CD4-positive, CD25-positive, alpha-beta regulatory T cell (primary cell): ENCODE measurements at regions not wholly inside any gene's neighbourhood (a gene's known extent, or its start where the extent isn't known, plus 50 kb on each side); places are given as distances from the start of the nearest gene placed in this dataset.

ENCODE experiments used
- ATAC-seq, 2 donors: fragments of 150-1000 bp; cut with Tn5 transposase; one replicate each; pipeline ENCODE4 v1.10.0; 2021; ENCODE audit warnings: low read depth in 2 of 2, moderate number of reproducible peaks in 2 of 2, moderate library complexity in 1 of 2
- DNase-seq, 3 donors: peaks; one replicate each; pipeline versions ENCODE4 v3.0.0 to v3.0.0-alpha.2; 2012 to 2022; ENCODE audit warnings: mixed read lengths in 1 of 3
- H3K27ac ChIP-seq: one replicate; pipeline ENCODE4 v1.7.0; 2013; ENCODE audit warnings: mild to moderate bottlenecking, low read length; ENCODE audit not compliant: insufficient read depth, poor library complexity, severe bottlenecking
- H3K27me3 ChIP-seq: one replicate; pipeline ENCODE4 v1.7.0; 2013; ENCODE audit warnings: low read length; ENCODE audit not compliant: control insufficient read depth, insufficient read depth
- H3K36me3 ChIP-seq: one replicate; pipeline ENCODE4 v1.7.0; 2013; ENCODE audit warnings: mild to moderate bottlenecking, low read length, moderate library complexity; ENCODE audit not compliant: control insufficient read depth, insufficient read depth
- H3K4me1 ChIP-seq: 2 replicates; pipeline ENCODE4 v1.7.0; 2013; ENCODE audit warnings: mild to moderate bottlenecking, low read length; ENCODE audit not compliant: insufficient read depth, control insufficient read depth, poor library complexity, severe bottlenecking
- H3K4me3 ChIP-seq: one replicate; pipeline ENCODE4 v1.7.0; 2013; ENCODE audit warnings: low read depth, mild to moderate bottlenecking, low read length, moderate library complexity
- H3K9me3 ChIP-seq, 2 experiments: 1 replicate in 1 of 2; 2 replicates in 1 of 2; pipeline ENCODE4 v1.7.0; 2013; ENCODE audit warnings: low read length in 2 of 2, mild to moderate bottlenecking in 1 of 2, moderate library complexity in 1 of 2; ENCODE audit not compliant: control insufficient read depth in 2 of 2
- H3K27ac Mint-ChIP-seq, 3 donors: one replicate each; pipeline ENCODE4 v1.8.0; 2020 to 2022; ENCODE audit warnings: mild to moderate bottlenecking in 3 of 3, mixed read lengths in 3 of 3, moderate library complexity in 2 of 3
- H3K27me3 Mint-ChIP-seq: one replicate; pipeline ENCODE4 v1.8.0; 2022; ENCODE audit warnings: mild to moderate bottlenecking, mixed read lengths
- H3K36me3 Mint-ChIP-seq: one replicate; pipeline ENCODE4 v1.8.0; 2020; ENCODE audit warnings: mixed read lengths
- H3K4me1 Mint-ChIP-seq, 4 donors: one replicate each; pipeline ENCODE4 v1.8.0; 2020 to 2022; ENCODE audit warnings: mixed read lengths in 4 of 4, mild to moderate bottlenecking in 1 of 4
- H3K4me3 Mint-ChIP-seq, 4 donors: one replicate each; pipeline ENCODE4 v1.8.0; 2020 to 2022; ENCODE audit warnings: mild to moderate bottlenecking in 4 of 4, mixed read lengths in 4 of 4, moderate library complexity in 3 of 4
- H3K9me3 Mint-ChIP-seq, 7 donors: one replicate each; pipeline ENCODE4 v1.8.0; 2020 to 2022; ENCODE audit warnings: mixed read lengths in 7 of 7, mild to moderate bottlenecking in 3 of 7, moderate library complexity in 2 of 7

DNA sequence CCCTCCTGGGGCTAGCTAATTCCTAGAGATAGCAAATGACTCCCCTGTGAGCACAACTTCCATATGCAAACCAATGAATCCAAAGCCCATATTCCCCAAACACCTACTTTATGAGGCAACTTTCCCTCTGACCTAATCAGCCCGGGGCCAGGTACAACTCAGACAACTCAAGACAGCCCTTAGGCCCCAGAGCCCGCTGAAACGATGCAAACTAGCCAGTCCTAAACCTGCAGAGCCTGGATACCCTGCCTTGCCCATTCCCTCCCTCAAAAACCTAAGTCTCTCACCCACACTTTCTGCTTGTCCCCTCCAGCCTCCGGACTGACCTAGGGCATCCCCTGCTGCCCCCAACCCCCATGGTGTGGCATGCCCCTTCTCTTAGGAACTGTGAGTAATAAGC lies 142.8 kb downstream of the ACTR3 start:
- H3K4me1 ChIP-seq, result no peaks in the 10 kb centered on the region
- DNase-seq (no peak), ATAC-seq (no peak)
- no peaks in the 10 kb centered on the region for H3K36me3 ChIP-seq
- H3K27me3 Mint-ChIP-seq, result peaks cover 17% of the 10 kb centered on the region
- H3K4me1 Mint-ChIP-seq, result no peaks in the 10 kb centered on the region
- H3K4me3 ChIP-seq, result no peak overlapping the region
- H3K4me3 Mint-ChIP-seq, result no peak overlapping the region
- peaks cover 7% of the 10 kb centered on the region for H3K27me3 ChIP-seq
- H3K9me3 Mint-ChIP-seq, result peaks cover 0 to 4% (median 1%) of the 10 kb centered on the region in 7 donors
- H3K27ac Mint-ChIP-seq, result no peak overlapping the region
- H3K36me3 Mint-ChIP-seq, result no peaks in the 10 kb centered on the region
- H3K9me3 ChIP-seq, result peaks cover 0 to 5% of the 10 kb centered on the region in 2 experiments
- H3K27ac ChIP-seq, result no peak overlapping the region

DNA sequence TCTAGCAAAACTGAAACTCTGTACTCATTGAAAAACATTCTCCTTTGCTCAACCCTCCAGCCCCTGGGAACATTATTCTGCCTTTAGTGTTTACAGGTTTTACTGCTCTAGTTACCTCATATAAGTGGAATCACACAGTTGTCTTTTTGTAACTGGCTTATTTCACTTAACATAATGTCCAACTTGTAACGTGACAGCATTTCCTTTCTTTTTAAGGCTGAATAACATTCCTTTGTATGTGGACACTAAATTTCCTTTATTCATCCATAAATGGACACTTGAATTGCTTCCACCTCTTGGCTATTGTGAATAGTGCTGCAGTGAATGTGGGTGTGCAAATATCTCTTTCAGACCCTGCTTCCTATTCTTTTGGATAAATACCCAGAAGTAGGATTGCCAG lies 144.9 kb downstream of the ACTR3 start:
- no peaks in the 10 kb centered on the region for H3K4me1 Mint-ChIP-seq
- H3K27me3 Mint-ChIP-seq, result peaks cover 12% of the 10 kb centered on the region
- no peak overlapping the region for H3K4me3 Mint-ChIP-seq
- H3K27me3 ChIP-seq, result peaks cover 2% of the 10 kb centered on the region
- no peak overlapping the region for H3K27ac ChIP-seq
- H3K9me3 ChIP-seq, result no peaks in the 10 kb centered on the region
- H3K36me3 Mint-ChIP-seq, result no peaks in the 10 kb centered on the region
- ATAC-seq, result no peak
- H3K27ac Mint-ChIP-seq, result no peak overlapping the region
- peaks cover 0 to 3% (median 0%) of the 10 kb centered on the region in 7 donors for H3K9me3 Mint-ChIP-seq
- H3K4me3 ChIP-seq, result no peak overlapping the region
- no peaks in the 10 kb centered on the region for H3K4me1 ChIP-seq
- DNase-seq, result no peak
- no peaks in the 10 kb centered on the region for H3K36me3 ChIP-seq

DNA sequence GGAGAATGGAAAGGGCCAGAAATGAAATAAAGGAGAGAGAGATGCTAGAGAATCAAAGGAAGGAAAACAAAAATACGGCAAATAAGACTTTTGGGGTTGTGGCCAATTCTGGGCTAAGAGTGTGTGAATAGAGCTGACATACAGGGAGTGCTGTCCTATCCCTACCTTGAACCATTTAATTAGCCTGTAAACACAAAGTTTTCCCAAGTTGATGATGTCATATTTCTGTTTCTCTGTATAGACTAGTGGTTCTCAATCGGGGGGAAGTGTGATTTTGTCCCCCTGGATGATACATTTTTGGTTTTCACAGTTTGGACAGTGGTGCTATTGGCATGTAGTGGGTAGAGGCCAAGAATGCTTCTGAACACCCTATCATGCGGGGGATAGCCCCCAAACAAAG lies 148.8 kb downstream of the ACTR3 start:
- Mint-ChIP-seq H3K27me3 (peaks cover 12% of the 10 kb centered on the region), H3K36me3 (no peaks in the 10 kb centered on the region), H3K4me1 (no peaks in the 10 kb centered on the region), H3K4me3 (no peak overlapping the region), H3K27ac (no peak overlapping the region), H3K9me3 (peaks cover 0 to 3% (median 0%) of the 10 kb centered on the region in 7 donors)
- ATAC-seq (no peak), DNase-seq (no peak)
- Histone ChIP-seq H3K4me3 (no peak overlapping the region), H3K36me3 (no peaks in the 10 kb centered on the region), H3K4me1 (no peaks in the 10 kb centered on the region), H3K27ac (no peak overlapping the region), H3K9me3 (no peaks in the 10 kb centered on the region), H3K27me3 (peaks cover 3% of the 10 kb centered on the region)

DNA sequence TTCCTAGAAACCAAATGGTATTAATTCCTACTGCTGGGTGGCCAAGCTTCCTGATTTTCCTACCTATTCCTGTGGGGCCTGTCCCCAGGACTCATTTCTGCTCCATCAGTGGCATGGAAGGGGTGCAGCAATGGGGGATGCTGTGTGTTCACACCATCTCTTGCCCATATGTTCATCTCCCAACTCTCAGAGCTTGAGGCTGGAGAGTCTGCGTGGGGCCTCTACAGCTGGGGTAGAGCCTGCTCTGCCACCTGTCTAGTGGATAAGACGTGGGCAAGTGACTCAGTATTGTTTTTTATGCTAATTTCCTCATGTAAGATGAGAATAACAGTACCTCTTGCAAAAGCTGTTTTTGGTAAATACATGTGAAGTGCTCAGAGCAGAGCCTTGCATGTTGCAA lies 149.8 kb downstream of the ACTR3 start:
- ATAC-seq (no peak), DNase-seq (no peak)
- Mint-ChIP-seq H3K27ac (no peak overlapping the region), H3K9me3 (peaks cover 0 to 2% (median 0%) of the 10 kb centered on the region in 7 donors), H3K4me3 (no peak overlapping the region), H3K4me1 (no peaks in the 10 kb centered on the region), H3K27me3 (peaks cover 8% of the 10 kb centered on the region), H3K36me3 (no peaks in the 10 kb centered on the region)
- Histone ChIP-seq H3K27ac (no peak overlapping the region), H3K9me3 (no peaks in the 10 kb centered on the region), H3K4me1 (no peaks in the 10 kb centered on the region), H3K36me3 (no peaks in the 10 kb centered on the region), H3K27me3 (peaks cover 3% of the 10 kb centered on the region), H3K4me3 (no peak overlapping the region)

DNA sequence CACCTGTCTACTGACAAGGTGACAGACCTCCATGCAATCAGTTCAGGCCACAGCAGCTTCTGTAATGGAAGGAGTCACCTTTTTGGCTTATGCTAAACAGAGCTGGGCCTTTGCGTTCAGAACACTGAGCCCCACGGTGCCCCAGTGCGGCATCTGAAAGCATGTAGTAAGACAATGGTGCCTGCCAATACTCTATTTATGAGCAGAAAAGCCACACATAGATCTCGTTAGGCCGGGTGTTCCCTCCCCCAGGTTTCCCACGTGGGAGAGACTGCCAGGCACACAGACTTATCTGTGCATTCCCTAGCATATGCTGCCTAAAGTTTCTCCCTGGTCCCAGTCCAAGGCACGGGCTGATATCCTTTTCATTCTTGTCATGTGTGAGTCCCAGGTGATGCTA lies 150.9 kb downstream of the ACTR3 start:
- H3K27ac ChIP-seq, result no peak overlapping the region
- no peaks in the 10 kb centered on the region for H3K4me1 ChIP-seq
- H3K9me3 Mint-ChIP-seq, result peaks cover 0 to 2% (median 0%) of the 10 kb centered on the region in 7 donors
- H3K4me3 Mint-ChIP-seq, result no peak overlapping the region
- no peaks in the 10 kb centered on the region for H3K36me3 ChIP-seq
- no peak for ATAC-seq
- no peak for DNase-seq
- peaks cover 3% of the 10 kb centered on the region for H3K27me3 ChIP-seq
- H3K9me3 ChIP-seq, result no peaks in the 10 kb centered on the region
- no peak overlapping the region for H3K27ac Mint-ChIP-seq
- peaks cover 8% of the 10 kb centered on the region for H3K27me3 Mint-ChIP-seq
- no peaks in the 10 kb centered on the region for H3K4me1 Mint-ChIP-seq
- no peak overlapping the region for H3K4me3 ChIP-seq
- H3K36me3 Mint-ChIP-seq, result no peaks in the 10 kb centered on the region

DNA sequence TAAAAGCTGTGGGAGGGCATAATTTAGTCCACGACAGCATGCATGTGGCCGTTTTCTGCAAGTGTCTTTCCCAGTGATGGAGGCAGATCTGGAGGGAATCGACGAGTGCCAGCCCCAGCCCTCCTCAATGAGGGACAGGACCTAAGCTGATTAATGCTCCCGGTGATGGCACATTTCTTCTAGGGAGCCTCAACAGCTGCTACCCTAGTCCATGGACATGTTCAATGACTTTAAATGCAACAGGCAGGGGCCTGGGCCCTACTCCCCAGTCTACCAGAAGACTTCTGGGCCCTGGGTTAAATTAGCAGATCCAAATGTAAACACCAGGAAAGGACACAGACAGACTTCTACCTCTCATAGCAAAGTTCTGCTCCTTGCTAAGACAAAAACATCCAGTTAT lies 155.1 kb downstream of the ACTR3 start:
- Mint-ChIP-seq H3K27me3 (peaks cover 8% of the 10 kb centered on the region), H3K27ac (no peak overlapping the region)
- ATAC-seq, result no peak

DNA sequence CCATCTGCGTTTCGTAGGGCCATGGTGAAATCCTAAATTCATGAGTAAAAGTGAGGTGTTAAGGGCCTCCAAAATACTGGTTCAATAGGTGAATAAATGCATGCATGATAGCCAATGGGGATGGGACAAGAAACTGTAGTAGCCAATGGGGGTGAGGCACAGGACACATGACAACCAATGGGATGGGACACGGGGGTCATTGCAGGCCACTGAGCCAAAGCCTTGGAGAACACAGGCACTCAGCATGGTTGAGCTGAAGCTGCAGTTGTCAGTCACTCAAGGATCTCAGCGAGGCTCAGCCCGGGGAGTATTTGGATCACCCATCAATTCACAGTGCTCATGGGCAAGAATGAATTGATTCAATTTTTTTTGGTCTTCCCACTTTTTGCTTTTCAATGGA lies 156.5 kb downstream of the ACTR3 start:
- H3K36me3 ChIP-seq, result no peaks in the 10 kb centered on the region
- no peak overlapping the region for H3K27ac ChIP-seq
- no peaks in the 10 kb centered on the region for H3K4me1 ChIP-seq
- Mint-ChIP-seq H3K9me3 (no peaks in the 10 kb centered on the region), H3K27ac (no peak overlapping the region), H3K4me1 (no peaks in the 10 kb centered on the region), H3K27me3 (peaks cover 5% of the 10 kb centered on the region), H3K36me3 (no peaks in the 10 kb centered on the region), H3K4me3 (no peak overlapping the region)
- H3K9me3 ChIP-seq, result no peaks in the 10 kb centered on the region
- DNase-seq, result no peak
- no peak for ATAC-seq
- H3K27me3 ChIP-seq, result peaks cover 3% of the 10 kb centered on the region
- H3K4me3 ChIP-seq, result no peak overlapping the region

More for the DNA sequence above, 155.1 kb downstream of the ACTR3 start:
- no peaks in the 10 kb centered on the region for H3K36me3 Mint-ChIP-seq
- no peaks in the 10 kb centered on the region for H3K9me3 Mint-ChIP-seq
- peaks cover 3% of the 10 kb centered on the region for H3K27me3 ChIP-seq
- no peaks in the 10 kb centered on the region for H3K4me1 Mint-ChIP-seq
- no peaks in the 10 kb centered on the region for H3K9me3 ChIP-seq
- H3K4me3 ChIP-seq, result no peak overlapping the region
- no peaks in the 10 kb centered on the region for H3K36me3 ChIP-seq
- DNase-seq, result no peak
- no peak overlapping the region for H3K27ac ChIP-seq
- no peak overlapping the region for H3K4me3 Mint-ChIP-seq
- no peaks in the 10 kb centered on the region for H3K4me1 ChIP-seq

DNA sequence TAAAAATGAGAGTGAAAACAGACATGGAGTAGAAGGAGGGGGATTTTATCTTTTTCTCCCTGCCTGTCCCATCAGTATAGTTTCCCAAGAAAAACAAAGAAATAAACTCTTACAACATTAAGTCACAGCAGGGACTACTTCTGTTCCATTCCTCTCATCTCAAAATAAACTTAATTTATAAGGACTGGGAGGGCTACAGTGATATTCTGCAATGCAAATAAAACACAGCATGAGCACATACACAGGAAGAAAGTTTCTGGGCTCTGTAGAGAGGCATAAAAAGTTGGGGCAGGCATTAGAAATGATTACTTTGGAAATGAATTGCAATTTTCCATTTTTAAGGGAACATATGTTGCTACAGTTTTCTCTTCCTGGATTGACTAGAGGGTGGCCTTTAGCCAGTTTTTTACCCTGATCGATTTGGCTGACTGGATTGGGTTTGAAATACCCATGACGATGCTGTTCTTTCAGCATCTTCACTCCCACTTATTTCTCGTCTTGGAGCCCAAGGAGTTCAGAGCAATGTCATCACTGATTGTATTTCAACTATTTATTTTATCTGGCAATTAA lies 157.1 kb downstream of the ACTR3 start:
- Histone ChIP-seq H3K36me3 (no peaks in the 10 kb centered on the region), H3K4me3 (no peak overlapping the region), H3K27me3 (peaks cover 5% of the 10 kb centered on the region), H3K27ac (no peak overlapping the region), H3K9me3 (no peaks in the 10 kb centered on the region), H3K4me1 (no peaks in the 10 kb centered on the region)
- ATAC-seq, result no peak
- no peaks in the 10 kb centered on the region for H3K9me3 Mint-ChIP-seq
- no peak overlapping the region for H3K4me3 Mint-ChIP-seq
- no peak for DNase-seq
- no peaks in the 10 kb centered on the region for H3K36me3 Mint-ChIP-seq
- no peak overlapping the region for H3K27ac Mint-ChIP-seq
- peaks cover 5% of the 10 kb centered on the region for H3K27me3 Mint-ChIP-seq
- no peaks in the 10 kb centered on the region for H3K4me1 Mint-ChIP-seq
